ENCODE measurements at regions not wholly inside any gene's neighbourhood (a gene's known extent, or its start where the extent isn't known, plus 50 kb on each side); places are given as distances from the start of the nearest gene placed in this dataset.

- no peak overlapping the region for H3K4me3 ChIP-seq (ENCODE audit: low read length)
- H3F3A ChIP-seq (ENCODE audit: control insufficient read depth, insufficient read depth), result no peaks in the 10 kb centered on the region
- no peaks in the 10 kb centered on the region; the same call in 1 of the 2 replicates for H3K27me3 ChIP-seq (ENCODE audit: control insufficient read depth, low read length)
- no peak overlapping the region for H3K27ac ChIP-seq (ENCODE audit: low read depth, low read length)
- no peaks in the 10 kb centered on the region for H3K9me2 ChIP-seq (replicated peaks; ENCODE audit: control insufficient read depth, low read length)
- H3K4me1 ChIP-seq (ENCODE audit: control insufficient read depth, low read length), result no peaks in the 10 kb centered on the region
- no peaks in the 10 kb centered on the region for H3K36me3 ChIP-seq (ENCODE audit: control insufficient read depth, low read length)
- no peaks in the 10 kb centered on the region for H3K9me3 ChIP-seq (ENCODE audit: control insufficient read depth, insufficient read depth, low read length)
- TF ChIP-seq EZH2phosphoT487 (IDR thresholded peaks at IDR 0.05; ENCODE audit: borderline replicate concordance, low read length), result no peak
- TF ChIP-seq CTCF (IDR thresholded peaks at IDR 0.05; ENCODE audit: low read depth, low read length, poor library complexity, severe bottlenecking), result no peak
- H3K4me2 ChIP-seq (ENCODE audit: low read length), result no peak overlapping the region
- H3K79me2 ChIP-seq (ENCODE audit: control insufficient read depth, low read length), result no peaks in the 10 kb centered on the region
- H4K20me1 ChIP-seq (ENCODE audit: control insufficient read depth, insufficient read depth, low read depth, low read length), result no peaks in the 10 kb centered on the region
Observed at GRCh38 chr2:156695020-156695419, 258.8 kb downstream of the GPD2 start.

GRCh38 chr2:156695595-156695994 is 259.4 kb downstream of the GPD2 start:
- no peak overlapping the region for H3K4me2 ChIP-seq (ENCODE audit: low read length)
- no peaks in the 10 kb centered on the region for H3K36me3 ChIP-seq (ENCODE audit: control insufficient read depth, low read length)
- H3K9me2 ChIP-seq (replicated peaks; ENCODE audit: control insufficient read depth, low read length), result no peaks in the 10 kb centered on the region
- H3F3A ChIP-seq (ENCODE audit: control insufficient read depth, insufficient read depth), result no peaks in the 10 kb centered on the region
- H3K27ac ChIP-seq (ENCODE audit: low read depth, low read length), result no peak overlapping the region
- no peaks in the 10 kb centered on the region for H3K79me2 ChIP-seq (ENCODE audit: control insufficient read depth, low read length)
- no peaks in the 10 kb centered on the region for H3K4me1 ChIP-seq (ENCODE audit: control insufficient read depth, low read length)
- no peak for TF ChIP-seq CTCF (IDR thresholded peaks at IDR 0.05; ENCODE audit: low read depth, low read length, poor library complexity, severe bottlenecking)
- TF ChIP-seq EZH2phosphoT487 (IDR thresholded peaks at IDR 0.05; ENCODE audit: borderline replicate concordance, low read length), result no peak
- no peaks in the 10 kb centered on the region for H4K20me1 ChIP-seq (ENCODE audit: control insufficient read depth, insufficient read depth, low read depth, low read length)
- H3K9me3 ChIP-seq (ENCODE audit: control insufficient read depth, insufficient read depth, low read length), result no peaks in the 10 kb centered on the region
- H3K27me3 ChIP-seq (ENCODE audit: control insufficient read depth, low read length), result no peaks in the 10 kb centered on the region; the same call in 1 of the 2 replicates
- H3K4me3 ChIP-seq (ENCODE audit: low read length), result no peak overlapping the region

GRCh38 chr2:156697906-156698305 is 261.7 kb downstream of the GPD2 start:
- H3K9me3 ChIP-seq (ENCODE audit: control insufficient read depth, insufficient read depth, low read length), result no peaks in the 10 kb centered on the region
- no peak overlapping the region for H3K27ac ChIP-seq (ENCODE audit: low read depth, low read length)
- no peak overlapping the region for H3K4me3 ChIP-seq (ENCODE audit: low read length)
- H3K79me2 ChIP-seq (ENCODE audit: control insufficient read depth, low read length), result no peaks in the 10 kb centered on the region
- H3F3A ChIP-seq (ENCODE audit: control insufficient read depth, insufficient read depth), result no peaks in the 10 kb centered on the region
- H3K27me3 ChIP-seq (ENCODE audit: control insufficient read depth, low read length), result no peaks in the 10 kb centered on the region; the same call in 1 of the 2 replicates
- H3K9me2 ChIP-seq (replicated peaks; ENCODE audit: control insufficient read depth, low read length), result no peaks in the 10 kb centered on the region
- H3K36me3 ChIP-seq (ENCODE audit: control insufficient read depth, low read length), result no peaks in the 10 kb centered on the region
- no peak for TF ChIP-seq EZH2phosphoT487 (IDR thresholded peaks at IDR 0.05; ENCODE audit: borderline replicate concordance, low read length)
- no peak for TF ChIP-seq CTCF (IDR thresholded peaks at IDR 0.05; ENCODE audit: low read depth, low read length, poor library complexity, severe bottlenecking)
- H4K20me1 ChIP-seq (ENCODE audit: control insufficient read depth, insufficient read depth, low read depth, low read length), result no peaks in the 10 kb centered on the region
- H3K4me1 ChIP-seq (ENCODE audit: control insufficient read depth, low read length), result no peaks in the 10 kb centered on the region
- no peak overlapping the region for H3K4me2 ChIP-seq (ENCODE audit: low read length)

Measured in DOHH2 (cell line).